Fibroblast of peridontal ligament (primary cell): ENCODE measurements at regions not wholly inside any gene's neighbourhood (a gene's known extent, or its start where the extent isn't known, plus 50 kb on each side); places are given as distances from the start of the nearest gene placed in this dataset.
A peak's percentile ranks its signal among the peaks of the same experiment; 100 is the strongest.
"Not testable (repeated sequence)": the region's sequence is repeated elsewhere in the genome, so short reads cannot be mapped to it uniquely, and the experiment has no call there.

ENCODE experiments used
- DNase-seq: peaks from one replicate; pipeline ENCODE4 v3.0.0-alpha.2; 2010; ENCODE audit errors: extremely low read depth

GRCh38 chr7:32762925-32763293 lies 128.7 kb downstream of the KBTBD2 start:
- no peak for DNase-seq

- not testable (repeated sequence) for DNase-seq
These were observed 129.2 kb downstream of the KBTBD2 start for GRCh38 chr7:32762206-32762924.

- DNase-seq: no peak
These were observed 129.9 kb downstream of the KBTBD2 start for GRCh38 chr7:32761451-32762205.

- not testable (repeated sequence) for DNase-seq
These were observed 130.8 kb downstream of the KBTBD2 start for GRCh38 chr7:32760755-32761154.

GRCh38 chr7:32759859-32760258 lies 131.7 kb downstream of the KBTBD2 start:
- DNase-seq: not testable (repeated sequence)

- not testable (repeated sequence) for DNase-seq
These were observed 137.7 kb downstream of the KBTBD2 start for GRCh38 chr7:32753872-32754271.

- not testable (repeated sequence) for DNase-seq
These were observed 143.2 kb downstream of the KBTBD2 start for GRCh38 chr7:32748337-32748736.

GRCh38 chr7:32747443-32748148 lies 144.0 kb downstream of the KBTBD2 start:
- not testable (repeated sequence) for DNase-seq

- DNase-seq: not testable (repeated sequence)
These were observed 149.6 kb downstream of the KBTBD2 start for GRCh38 chr7:32741853-32742476.

- not testable (repeated sequence) for DNase-seq
These were observed 151.8 kb downstream of the KBTBD2 start for GRCh38 chr7:32739749-32740148.

GRCh38 chr7:32738390-32738789 lies 153.2 kb downstream of the KBTBD2 start:
- DNase-seq: not testable (repeated sequence)

- not testable (repeated sequence) for DNase-seq
These were observed 158.8 kb downstream of the KBTBD2 start for GRCh38 chr7:32732767-32733166.

GRCh38 chr7:32729335-32729675 lies 162.3 kb downstream of the KBTBD2 start:
- not testable (repeated sequence) for DNase-seq

GRCh38 chr7:32728412-32729334 lies 162.9 kb downstream of the KBTBD2 start:
- peak; percentile 40 for DNase-seq

- peak; percentile 18 for DNase-seq
These were observed 163.8 kb downstream of the KBTBD2 start for GRCh38 chr7:32727483-32728411.

GRCh38 chr7:32722837-32723236 lies 168.7 kb downstream of the KBTBD2 start:
- not testable (repeated sequence) for DNase-seq

- DNase-seq: no peak
These were observed 197.4 kb downstream of the KBTBD2 start for GRCh38 chr7:32694182-32694581.

GRCh38 chr7:32691965-32692815 lies 196.9 kb downstream of the AVL9 start:
- DNase-seq: peak; percentile 48

- not testable (repeated sequence) for DNase-seq
These were observed 192.8 kb downstream of the AVL9 start for GRCh38 chr7:32688092-32688491.
